ENCODE measurements at regions not wholly inside any gene's neighbourhood (a gene's known extent, or its start where the extent isn't known, plus 50 kb on each side); places are given as distances from the start of the nearest gene placed in this dataset.
"Not testable (repeated sequence)": the region's sequence is repeated elsewhere in the genome, so short reads cannot be mapped to it uniquely, and the experiment has no call there.

- H3K36me3 ChIP-seq (ENCODE audit: control insufficient read depth in 2 of 2, extremely low read depth in 1 of 2, insufficient read depth in 1 of 2, low read length in 1 of 2) = no peaks in the 10 kb centered on the region
- ChIA-PET POLR2A (no interaction called here), CTCF (no interaction called here)
- H3K27me3 ChIP-seq (replicated peaks in 1 of 2; ENCODE audit: control insufficient read depth in 2 of 2, extremely low read depth in 1 of 2, insufficient read depth in 2 of 2, low read length in 1 of 2) = no peaks in the 10 kb centered on the region
- peaks cover 10 to 28% (median 27%) of the 10 kb centered on the region in 3 donors for H3K9me3 Mint-ChIP-seq
- no peak for DNase-seq
- no peaks in the 10 kb centered on the region for H3K4me1 Mint-ChIP-seq
- no peak for ATAC-seq (replicated peaks in 1 of 4)
- H3K4me1 ChIP-seq (ENCODE audit: control insufficient read depth in 1 of 2, extremely low read depth in 1 of 2, insufficient read depth in 2 of 2, low read length in 2 of 2) = no peaks in the 10 kb centered on the region
- H3K27ac ChIP-seq (ENCODE audit: low read length) = no peak overlapping the region
- no peaks in the 10 kb centered on the region for H3K27me3 Mint-ChIP-seq
- no peak overlapping the region for H3K4me3 Mint-ChIP-seq
- no peak overlapping the region for H3K4me3 ChIP-seq (ENCODE audit: control insufficient read depth in 1 of 2, extremely low read depth in 1 of 2, low read length in 1 of 2)
- no peaks in the 10 kb centered on the region for H3K36me3 Mint-ChIP-seq
- H3K27ac Mint-ChIP-seq = no peak overlapping the region
- peaks cover 2% of the 10 kb centered on the region for H3K9me3 ChIP-seq
These were observed 126.6 kb upstream of the TUSC1 start for GRCh38 chr9:25804856-25805255.

GRCh38 chr9:25801989-25802388 is 123.7 kb upstream of the TUSC1 start:
- H3K27me3 ChIP-seq (replicated peaks in 1 of 2; ENCODE audit: control insufficient read depth in 2 of 2, extremely low read depth in 1 of 2, insufficient read depth in 2 of 2, low read length in 1 of 2); H3K27ac ChIP-seq (ENCODE audit: low read length); H3K27me3 Mint-ChIP-seq; H3K27ac Mint-ChIP-seq; H3K4me3 ChIP-seq (ENCODE audit: control insufficient read depth in 1 of 2, extremely low read depth in 1 of 2, low read length in 1 of 2); CTCF ChIA-PET; ATAC-seq (replicated peaks in 1 of 4); H3K4me1 ChIP-seq (ENCODE audit: control insufficient read depth in 1 of 2, extremely low read depth in 1 of 2, insufficient read depth in 2 of 2, low read length in 2 of 2); H3K4me1 Mint-ChIP-seq; H3K4me3 Mint-ChIP-seq; H3K36me3 Mint-ChIP-seq; H3K9me3 ChIP-seq; DNase-seq; H3K36me3 ChIP-seq (ENCODE audit: control insufficient read depth in 2 of 2, extremely low read depth in 1 of 2, insufficient read depth in 1 of 2, low read length in 1 of 2): not testable (repeated sequence)
- peaks cover 22 to 35% (median 24%) of the 10 kb centered on the region in 3 donors for H3K9me3 Mint-ChIP-seq
- POLR2A ChIA-PET = interaction anchor here in 1 of 2 donors (0.6 kb wide), 1 partner anchor 54 kb away, joined by 3 read pairs; no protein-coding TSS in a partner anchor
- no CpG with 5 or more reads among the region's 3 CpGs for WGBS (ENCODE audit: insufficient coverage)

GRCh38 chr9:25773805-25774204 is 95.6 kb upstream of the TUSC1 start:
- ChIA-PET CTCF (interaction anchor here in 1 of 2 donors (0.6 kb wide), 1 partner anchor 14 kb away, joined by 3 read pairs; no protein-coding TSS in a partner anchor), POLR2A (no interaction called here)
- no peak for ATAC-seq (replicated peaks in 1 of 4)
- H3K4me1 ChIP-seq (ENCODE audit: control insufficient read depth in 1 of 2, extremely low read depth in 1 of 2, insufficient read depth in 2 of 2, low read length in 2 of 2) = no peaks in the 10 kb centered on the region
- Mint-ChIP-seq H3K27ac (no peak overlapping the region), H3K4me1 (no peaks in the 10 kb centered on the region), H3K4me3 (no peak overlapping the region), H3K9me3 (peaks cover 9 to 37% (median 14%) of the 10 kb centered on the region in 3 donors), H3K27me3 (no peaks in the 10 kb centered on the region), H3K36me3 (no peaks in the 10 kb centered on the region)
- H3K36me3 ChIP-seq (ENCODE audit: control insufficient read depth in 2 of 2, extremely low read depth in 1 of 2, insufficient read depth in 1 of 2, low read length in 1 of 2) = no peaks in the 10 kb centered on the region
- no peak for DNase-seq
- no peaks in the 10 kb centered on the region for H3K9me3 ChIP-seq
- H3K4me3 ChIP-seq (ENCODE audit: control insufficient read depth in 1 of 2, extremely low read depth in 1 of 2, low read length in 1 of 2) = no peak overlapping the region
- H3K27me3 ChIP-seq (replicated peaks in 1 of 2; ENCODE audit: control insufficient read depth in 2 of 2, extremely low read depth in 1 of 2, insufficient read depth in 2 of 2, low read length in 1 of 2) = no peaks in the 10 kb centered on the region
- WGBS (ENCODE audit: insufficient coverage) = no CpG with 5 or more reads among the region's 4 CpGs
- H3K27ac ChIP-seq (ENCODE audit: low read length) = no peak overlapping the region

- Histone ChIP-seq H3K9me3 (no peaks in the 10 kb centered on the region), H3K27ac (ENCODE audit: low read length) (no peak overlapping the region), H3K36me3 (ENCODE audit: control insufficient read depth in 2 of 2, extremely low read depth in 1 of 2, insufficient read depth in 1 of 2, low read length in 1 of 2) (no peaks in the 10 kb centered on the region), H3K27me3 (replicated peaks in 1 of 2; ENCODE audit: control insufficient read depth in 2 of 2, extremely low read depth in 1 of 2, insufficient read depth in 2 of 2, low read length in 1 of 2) (no peaks in the 10 kb centered on the region), H3K4me3 (ENCODE audit: control insufficient read depth in 1 of 2, extremely low read depth in 1 of 2, low read length in 1 of 2) (no peak overlapping the region), H3K4me1 (ENCODE audit: control insufficient read depth in 1 of 2, extremely low read depth in 1 of 2, insufficient read depth in 2 of 2, low read length in 2 of 2) (no peaks in the 10 kb centered on the region)
- H3K27ac Mint-ChIP-seq = no peak overlapping the region
- no peak for DNase-seq
- no peak for ATAC-seq (replicated peaks in 1 of 4)
- ChIA-PET CTCF (no interaction called here), POLR2A (no interaction called here)
- H3K36me3 Mint-ChIP-seq = no peaks in the 10 kb centered on the region
- peaks cover 6 to 12% (median 7%) of the 10 kb centered on the region in 3 donors for H3K9me3 Mint-ChIP-seq
- no CpG with 5 or more reads among the region's 1 CpG for WGBS (ENCODE audit: insufficient coverage)
- H3K4me3 Mint-ChIP-seq = no peak overlapping the region
- H3K4me1 Mint-ChIP-seq = no peaks in the 10 kb centered on the region
- no peaks in the 10 kb centered on the region for H3K27me3 Mint-ChIP-seq
These were observed 77.7 kb upstream of the TUSC1 start for GRCh38 chr9:25755951-25756350.

GRCh38 chr9:25752398-25752797 is 74.2 kb upstream of the TUSC1 start:
- H3K27me3 ChIP-seq (replicated peaks in 1 of 2; ENCODE audit: control insufficient read depth in 2 of 2, extremely low read depth in 1 of 2, insufficient read depth in 2 of 2, low read length in 1 of 2) = no peaks in the 10 kb centered on the region
- DNase-seq = no peak
- no peak overlapping the region for H3K4me3 ChIP-seq (ENCODE audit: control insufficient read depth in 1 of 2, extremely low read depth in 1 of 2, low read length in 1 of 2)
- no peak overlapping the region for H3K4me3 Mint-ChIP-seq
- no peaks in the 10 kb centered on the region for H3K9me3 ChIP-seq
- H3K36me3 ChIP-seq (ENCODE audit: control insufficient read depth in 2 of 2, extremely low read depth in 1 of 2, insufficient read depth in 1 of 2, low read length in 1 of 2) = no peaks in the 10 kb centered on the region
- 95% methylated on average over 3 of the region's 5 CpGs for WGBS (ENCODE audit: insufficient coverage)
- no peaks in the 10 kb centered on the region for H3K4me1 ChIP-seq (ENCODE audit: control insufficient read depth in 1 of 2, extremely low read depth in 1 of 2, insufficient read depth in 2 of 2, low read length in 2 of 2)
- H3K27ac ChIP-seq (ENCODE audit: low read length) = no peak overlapping the region
- ChIA-PET CTCF (no interaction called here), POLR2A (no interaction called here)
- H3K27me3 Mint-ChIP-seq = no peaks in the 10 kb centered on the region
- H3K4me1 Mint-ChIP-seq = no peaks in the 10 kb centered on the region
- no peak overlapping the region for H3K27ac Mint-ChIP-seq
- ATAC-seq (replicated peaks in 1 of 4) = no peak
- no peaks in the 10 kb centered on the region for H3K36me3 Mint-ChIP-seq
- peaks cover 6 to 12% (median 9%) of the 10 kb centered on the region in 3 donors for H3K9me3 Mint-ChIP-seq

- Histone ChIP-seq H3K4me3 (ENCODE audit: control insufficient read depth in 1 of 2, extremely low read depth in 1 of 2, low read length in 1 of 2) (no peak overlapping the region), H3K4me1 (ENCODE audit: control insufficient read depth in 1 of 2, extremely low read depth in 1 of 2, insufficient read depth in 2 of 2, low read length in 2 of 2) (no peaks in the 10 kb centered on the region), H3K27ac (ENCODE audit: low read length) (no peak overlapping the region), H3K27me3 (replicated peaks in 1 of 2; ENCODE audit: control insufficient read depth in 2 of 2, extremely low read depth in 1 of 2, insufficient read depth in 2 of 2, low read length in 1 of 2) (no peaks in the 10 kb centered on the region), H3K36me3 (ENCODE audit: control insufficient read depth in 2 of 2, extremely low read depth in 1 of 2, insufficient read depth in 1 of 2, low read length in 1 of 2) (no peaks in the 10 kb centered on the region), H3K9me3 (no peaks in the 10 kb centered on the region)
- H3K27me3 Mint-ChIP-seq = no peaks in the 10 kb centered on the region
- no peaks in the 10 kb centered on the region for H3K36me3 Mint-ChIP-seq
- POLR2A ChIA-PET = no interaction called here
- H3K4me1 Mint-ChIP-seq = no peaks in the 10 kb centered on the region
- CTCF ChIA-PET = no interaction called here
- no peak overlapping the region for H3K4me3 Mint-ChIP-seq
- 88% methylated on average over 3 of the region's 3 CpGs for WGBS (ENCODE audit: insufficient coverage)
- peaks cover 7 to 17% (median 14%) of the 10 kb centered on the region in 3 donors for H3K9me3 Mint-ChIP-seq
- ATAC-seq (replicated peaks in 1 of 4) (no peak), DNase-seq (no peak)
- no peak overlapping the region for H3K27ac Mint-ChIP-seq
These were observed 64.0 kb upstream of the TUSC1 start for GRCh38 chr9:25742256-25742655.

- CTCF ChIA-PET = no interaction called here
- H3K27ac ChIP-seq (ENCODE audit: low read length) = no peak overlapping the region
- no peaks in the 10 kb centered on the region for H3K4me1 Mint-ChIP-seq
- 100% methylated on average over 1 of the region's 7 CpGs for WGBS (ENCODE audit: insufficient coverage)
- H3K9me3 ChIP-seq = no peaks in the 10 kb centered on the region
- no peak for DNase-seq
- no peaks in the 10 kb centered on the region for H3K36me3 ChIP-seq (ENCODE audit: control insufficient read depth in 2 of 2, extremely low read depth in 1 of 2, insufficient read depth in 1 of 2, low read length in 1 of 2)
- H3K4me1 ChIP-seq (ENCODE audit: control insufficient read depth in 1 of 2, extremely low read depth in 1 of 2, insufficient read depth in 2 of 2, low read length in 2 of 2) = no peaks in the 10 kb centered on the region
- POLR2A ChIA-PET = no interaction called here
- no peaks in the 10 kb centered on the region for H3K36me3 Mint-ChIP-seq
- no peak overlapping the region for H3K27ac Mint-ChIP-seq
- H3K4me3 Mint-ChIP-seq = no peak overlapping the region
- H3K9me3 Mint-ChIP-seq = peaks cover 11 to 19% (median 11%) of the 10 kb centered on the region in 3 donors
- no peak for ATAC-seq (replicated peaks in 1 of 4)
- no peaks in the 10 kb centered on the region for H3K27me3 ChIP-seq (replicated peaks in 1 of 2; ENCODE audit: control insufficient read depth in 2 of 2, extremely low read depth in 1 of 2, insufficient read depth in 2 of 2, low read length in 1 of 2)
- H3K27me3 Mint-ChIP-seq = no peaks in the 10 kb centered on the region
- no peak overlapping the region for H3K4me3 ChIP-seq (ENCODE audit: control insufficient read depth in 1 of 2, extremely low read depth in 1 of 2, low read length in 1 of 2)
These were observed 55.2 kb upstream of the TUSC1 start for GRCh38 chr9:25733336-25733982.
